HepG2 (cell line): ENCODE measurements at regions not wholly inside any gene's neighbourhood (a gene's known extent, or its start where the extent isn't known, plus 50 kb on each side); places are given as distances from the start of the nearest gene placed in this dataset.

Source experiments
- ATAC-seq: fragments of 200-7000 bp; cut with Tn5 transposase; 3 replicates; pipeline ENCODE4 v1.9.1; 2020; ENCODE audit warnings: mild to moderate bottlenecking, moderate library complexity
- BruUV-seq: library from RNA; stranded (reverse); fragments of 400-500 nt; replicated peaks from 2 replicates; lab custom pipeline; 2021; lab: Mats Ljungman, UMichigan
- CTCF ChIA-PET: fragments of 300-600 bp; formaldehyde crosslinking; extraction: SDS; loops from one replicate; lab custom pipeline; 2021; ENCODE audit warnings: low total read pairs, inconsistent platforms, low intra/inter-chr PET ratio; lab: Yijun Ruan, JAX
- POLR2A ChIA-PET: fragments of 350-600 bp; sonication (Branson Sonifier 250); formaldehyde crosslinking; loops from one replicate; lab custom pipeline; 2020; ENCODE audit warnings: antibody characterized with exemption, inconsistent platforms; lab: Yijun Ruan, JAX
- DNase-seq: peaks from one replicate; pipeline ENCODE4 v3.0.0-alpha.2; 2015; ENCODE audit warnings: low spot score
- FAIRE-seq: peaks from 3 replicates; lab custom pipeline; 2011; peaks lifted over from hg19 to GRCh38; lab: Jason Lieb, UNC
- H2AFZ ChIP-seq: one replicate; pipeline ENCODE4 v1.6.1; 2011; ENCODE audit warnings: low read length, inconsistent platforms
- H3K27ac ChIP-seq: fragments of 300-600 bp; 3 replicates; pipeline ENCODE4 v1.8.0; 2011; ENCODE audit warnings: mixed run types, mild to moderate bottlenecking, mixed read lengths, low read length, inconsistent platforms; ENCODE audit not compliant: insufficient read depth; ENCODE audit errors: extremely low read length
- H3K27me3 ChIP-seq, 2 experiments: fragments of 200-600 bp in 1 of 2; 2 replicates in 1 of 2; 3 replicates in 1 of 2; pipeline versions ENCODE4 v1.6.0 to v1.8.0; 2011; ENCODE audit warnings: low read length in 2 of 2, mild to moderate bottlenecking in 2 of 2, moderate library complexity in 2 of 2, inconsistent platforms in 1 of 2; ENCODE audit not compliant: insufficient read depth in 2 of 2, control insufficient read depth in 1 of 2
- H3K36me3 ChIP-seq, 2 experiments: fragments of 200-600 bp in 1 of 2; replicated peaks in 1 of 2; 2 replicates in 1 of 2; 3 replicates in 1 of 2; pipeline versions ENCODE4 v1.5.1 to v1.8.0; 2011; ENCODE audit warnings: low read length in 2 of 2, inconsistent platforms in 1 of 2; ENCODE audit not compliant: insufficient read depth in 2 of 2, control insufficient read depth in 1 of 2
- H3K4me1 ChIP-seq: 2 replicates; pipeline ENCODE4 v1.5.1; 2012; ENCODE audit warnings: low read length, inconsistent platforms; ENCODE audit not compliant: insufficient read depth
- H3K4me2 ChIP-seq: 2 replicates; pipeline ENCODE4 v1.6.0; 2011; ENCODE audit warnings: low read depth, low read length, inconsistent platforms
- H3K4me3 ChIP-seq, 3 experiments: fragments of 200-600 bp in 1 of 3; sonication (generic), shearing (Covaris generic) in 1 of 3; replicated peaks in 1 of 3; 2 replicates each; pipeline ENCODE4 v1.5.1; 2011 to 2016; ENCODE audit warnings: low read length in 3 of 3, inconsistent platforms in 2 of 3, low read depth in 2 of 3, mild to moderate bottlenecking in 2 of 3, control low read depth in 1 of 3, mixed read lengths in 1 of 3; ENCODE audit not compliant: insufficient read depth in 1 of 3
- H3K79me2 ChIP-seq: one replicate; pipeline ENCODE4 v1.6.1; 2011; ENCODE audit warnings: low read length, inconsistent platforms; ENCODE audit not compliant: insufficient read depth
- H3K9ac ChIP-seq: 2 replicates; pipeline ENCODE4 v1.6.0; 2011; ENCODE audit warnings: mild to moderate bottlenecking, low read depth, low read length, inconsistent platforms; ENCODE audit not compliant: insufficient read depth
- H3K9me3 ChIP-seq: 2 replicates; pipeline ENCODE4 v1.5.1; 2012; ENCODE audit warnings: mild to moderate bottlenecking, low read length
- H4K20me1 ChIP-seq: 2 replicates; pipeline ENCODE4 v1.6.0; 2011; ENCODE audit warnings: inconsistent platforms, mild to moderate bottlenecking, low read length, moderate library complexity; ENCODE audit not compliant: insufficient read depth
- AKNA ChIP-seq: sonication (generic); formaldehyde crosslinking; IDR thresholded peaks from 2 replicates; pipeline ENCODE4 v1.4.0; 2020; ENCODE audit warnings: missing genetic modification reagents, borderline replicate concordance
- FOXJ3 ChIP-seq: sonication (generic); formaldehyde crosslinking; IDR thresholded peaks from 2 replicates; pipeline ENCODE4 v1.4.0; 2020; ENCODE audit warnings: missing genetic modification reagents, mild to moderate bottlenecking, borderline replicate concordance
- GATAD2A ChIP-seq: IDR thresholded peaks from 2 replicates; pipeline ENCODE4 v1.6.1; 2016
- MBNL3 ChIP-seq: fragments of 250-450 bp; sonication (Bioruptor Pico); conservative IDR thresholded peaks from 2 replicates; pipeline ENCODE4 v1.8.0; 2022; ENCODE audit warnings: mild to moderate bottlenecking, inconsistent platforms
- NCOA2 ChIP-seq: sonication (generic); formaldehyde crosslinking; IDR thresholded peaks from 2 replicates; pipeline ENCODE4 v1.8.0; 2022; ENCODE audit warnings: inconsistent platforms
- NR2F2 ChIP-seq: IDR thresholded peaks from 2 replicates; pipeline ENCODE4 v1.6.1; 2012; ENCODE audit warnings: low read depth, inconsistent platforms, borderline replicate concordance
- SKIL ChIP-seq: sonication (generic); formaldehyde crosslinking; IDR thresholded peaks from 2 replicates; pipeline ENCODE4 v1.8.0; 2022; ENCODE audit warnings: missing genetic modification reagents, mild to moderate bottlenecking, moderate library complexity, borderline replicate concordance
- ZBTB3 ChIP-seq: sonication (generic); formaldehyde crosslinking; IDR thresholded peaks from 2 replicates; pipeline ENCODE4 v1.4.0; 2020; ENCODE audit warnings: low read depth, mild to moderate bottlenecking, moderate library complexity, missing genetic modification reagents, borderline replicate concordance
- WGBS: methylation state at CpG from one replicate; pipeline ENCODE4 v1.1.6; 2017; ENCODE audit warnings: low lambda C conversion rate; 5-methylcytosine and 5-hydroxymethylcytosine counted together
- in situ Hi-C: cut with HindIII; loops from 2 replicates; pipeline ENCODE4 v1.10.0; 2017; ENCODE audit warnings: low pct_unique_long_range_greater_than_20kb; ENCODE audit not compliant: extremely low pct_ligation_motif_present
- intact Hi-C: fragments of 100-400 bp; cut with micrococcal nuclease; formaldehyde crosslinking; loops from one replicate; pipeline ENCODE4 v1.10.0; 2022; ENCODE audit not compliant: unreplicated experiment

GRCh38 chr17:13989138-13989537 is 80.2 kb upstream of the COX10 start:
- Histone ChIP-seq H3K9me3 (no peaks in the 10 kb centered on the region), H3K36me3 (no peaks in the 10 kb centered on the region), H3K4me2 (no peak overlapping the region), H2AFZ (no peak overlapping the region), H3K27ac (no peak overlapping the region), H3K9ac (no peak overlapping the region), H3K79me2 (no peaks in the 10 kb centered on the region), H3K4me3 (no peak overlapping the region), H4K20me1 (no peaks in the 10 kb centered on the region), H3K27me3 (no peaks in the 10 kb centered on the region), H3K4me1 (no peaks in the 10 kb centered on the region)
- CTCF ChIA-PET, result no interaction called here
- TF ChIP-seq AKNA (CRISPR knock-in tag), result no peak
- TF ChIP-seq FOXJ3 (CRISPR knock-in tag), result no peak
- no peak for TF ChIP-seq GATAD2A
- TF ChIP-seq NCOA2 (CRISPR knock-in tag), result no peak
- 89% methylated on average over 4 of the region's 4 CpGs for WGBS
- intact Hi-C loops (no loop called here), in situ Hi-C loops (no loop called here)
- POLR2A ChIA-PET, result no interaction called here
- no peak for DNase-seq
- no peak for FAIRE-seq
- no TSS peak for BruUV-seq
- no peak for ATAC-seq

DNA sequence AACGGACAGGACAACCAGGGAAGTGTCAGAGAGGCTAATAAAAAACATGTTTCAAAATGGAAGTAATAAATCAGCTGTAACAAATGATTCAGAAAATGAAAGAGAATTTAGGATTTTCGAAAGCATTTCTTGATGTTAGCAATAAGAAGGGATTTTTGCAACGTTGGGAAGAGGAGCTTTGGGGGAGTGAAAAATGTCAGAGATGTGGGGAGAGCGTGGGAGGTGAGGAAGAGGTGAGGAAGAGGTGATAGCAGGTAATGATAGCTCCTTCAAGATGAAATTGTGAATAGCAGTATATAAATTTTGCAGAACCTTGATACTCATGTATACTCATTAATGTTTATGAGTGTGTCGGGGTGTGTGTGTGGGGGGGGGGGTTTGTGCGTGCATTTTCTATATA is 76.2 kb upstream of the COX10 start:
- FAIRE-seq, result no peak
- CTCF ChIA-PET, result no interaction called here
- no peak for TF ChIP-seq NR2F2
- no peak for TF ChIP-seq ZBTB3 (CRISPR knock-in tag)
- TF ChIP-seq MBNL3 (CRISPR knock-in tag), result no peak
- TF ChIP-seq SKIL (CRISPR knock-in tag), result no peak

More for the DNA sequence above, 76.2 kb upstream of the COX10 start:
- Histone ChIP-seq H3K36me3 (no peaks in the 10 kb centered on the region), H3K79me2 (no peaks in the 10 kb centered on the region), H2AFZ (no peak overlapping the region), H3K27ac (no peak overlapping the region), H4K20me1 (no peaks in the 10 kb centered on the region), H3K4me1 (no peaks in the 10 kb centered on the region), H3K4me3 (no peak overlapping the region), H3K27me3 (no peaks in the 10 kb centered on the region), H3K4me2 (no peak overlapping the region), H3K9ac (no peak overlapping the region), H3K9me3 (no peaks in the 10 kb centered on the region)
- DNase-seq (no peak), ATAC-seq (no peak)
- intact Hi-C loops (no loop called here), in situ Hi-C loops (no loop called here)
- 82% methylated on average over 6 of the region's 6 CpGs for WGBS
- POLR2A ChIA-PET, result no interaction called here
- BruUV-seq, result no TSS peak
